HFFc6 (cell line): ENCODE measurements at regions not wholly inside any gene's neighbourhood (a gene's known extent, or its start where the extent isn't known, plus 50 kb on each side); places are given as distances from the start of the nearest gene placed in this dataset.
"Not testable (repeated sequence)": the region's sequence is repeated elsewhere in the genome, so short reads cannot be mapped to it uniquely, and the experiment has no call there.

Experiments used
- DNase-seq: peaks from one replicate; pipeline ENCODE4 v3.0.0-alpha.2; 2018
- H3K27ac Mint-ChIP-seq: 2 replicates; pipeline ENCODE4 v1.8.0; 2020; ENCODE audit warnings: mild to moderate bottlenecking, mixed read lengths
- H3K27me3 Mint-ChIP-seq: 2 replicates; pipeline ENCODE4 v1.8.0; 2021; ENCODE audit warnings: mild to moderate bottlenecking, moderate library complexity, mixed read lengths; ENCODE audit not compliant: insufficient read depth
- H3K36me3 Mint-ChIP-seq: 2 replicates; pipeline ENCODE4 v1.8.0; 2021; ENCODE audit warnings: low read depth, mixed read lengths
- H3K4me1 Mint-ChIP-seq: 2 replicates; pipeline ENCODE4 v1.8.0; 2020; ENCODE audit warnings: low read depth, mixed read lengths
- H3K4me3 Mint-ChIP-seq: 2 replicates; pipeline ENCODE4 v1.8.0; 2020; ENCODE audit warnings: mild to moderate bottlenecking, moderate library complexity, mixed read lengths
- H3K9me3 Mint-ChIP-seq: 2 replicates; pipeline ENCODE4 v1.8.0; 2020; ENCODE audit warnings: mild to moderate bottlenecking, mixed read lengths
- TF ChIP-seq, protein P1 (sequence below): fragments of 200-600 bp; sonication (generic); IDR thresholded peaks from 2 replicates; pipeline ENCODE4 v1.5.0; 2021; ENCODE audit warnings: antibody characterized with exemption, mild to moderate bottlenecking

GRCh38 chr2:75846683-75847190 is 136.0 kb upstream of the GCFC2 start:
- TF ChIP-seq, protein P1, sequence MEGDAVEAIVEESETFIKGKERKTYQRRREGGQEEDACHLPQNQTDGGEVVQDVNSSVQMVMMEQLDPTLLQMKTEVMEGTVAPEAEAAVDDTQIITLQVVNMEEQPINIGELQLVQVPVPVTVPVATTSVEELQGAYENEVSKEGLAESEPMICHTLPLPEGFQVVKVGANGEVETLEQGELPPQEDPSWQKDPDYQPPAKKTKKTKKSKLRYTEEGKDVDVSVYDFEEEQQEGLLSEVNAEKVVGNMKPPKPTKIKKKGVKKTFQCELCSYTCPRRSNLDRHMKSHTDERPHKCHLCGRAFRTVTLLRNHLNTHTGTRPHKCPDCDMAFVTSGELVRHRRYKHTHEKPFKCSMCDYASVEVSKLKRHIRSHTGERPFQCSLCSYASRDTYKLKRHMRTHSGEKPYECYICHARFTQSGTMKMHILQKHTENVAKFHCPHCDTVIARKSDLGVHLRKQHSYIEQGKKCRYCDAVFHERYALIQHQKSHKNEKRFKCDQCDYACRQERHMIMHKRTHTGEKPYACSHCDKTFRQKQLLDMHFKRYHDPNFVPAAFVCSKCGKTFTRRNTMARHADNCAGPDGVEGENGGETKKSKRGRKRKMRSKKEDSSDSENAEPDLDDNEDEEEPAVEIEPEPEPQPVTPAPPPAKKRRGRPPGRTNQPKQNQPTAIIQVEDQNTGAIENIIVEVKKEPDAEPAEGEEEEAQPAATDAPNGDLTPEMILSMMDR, result no peak
- Mint-ChIP-seq H3K27ac (no peak overlapping the region), H3K4me3 (no peak overlapping the region), H3K36me3 (no peaks in the 10 kb centered on the region), H3K4me1 (no peaks in the 10 kb centered on the region), H3K27me3 (no peaks in the 10 kb centered on the region), H3K9me3 (no peaks in the 10 kb centered on the region)
- DNase-seq, result no peak

GRCh38 chr2:75844651-75845050 is 133.9 kb upstream of the GCFC2 start:
- Mint-ChIP-seq H3K4me1 (no peaks in the 10 kb centered on the region), H3K36me3 (no peaks in the 10 kb centered on the region), H3K4me3 (no peak overlapping the region), H3K9me3 (no peaks in the 10 kb centered on the region), H3K27ac (no peak overlapping the region), H3K27me3 (no peaks in the 10 kb centered on the region)
- TF ChIP-seq, protein P1, result no peak
- no peak for DNase-seq

GRCh38 chr2:75834588-75834987 is 123.9 kb upstream of the GCFC2 start:
- not testable (repeated sequence) for H3K9me3 Mint-ChIP-seq, H3K27ac Mint-ChIP-seq, H3K4me3 Mint-ChIP-seq, H3K4me1 Mint-ChIP-seq, DNase-seq, H3K27me3 Mint-ChIP-seq, H3K36me3 Mint-ChIP-seq

DNA sequence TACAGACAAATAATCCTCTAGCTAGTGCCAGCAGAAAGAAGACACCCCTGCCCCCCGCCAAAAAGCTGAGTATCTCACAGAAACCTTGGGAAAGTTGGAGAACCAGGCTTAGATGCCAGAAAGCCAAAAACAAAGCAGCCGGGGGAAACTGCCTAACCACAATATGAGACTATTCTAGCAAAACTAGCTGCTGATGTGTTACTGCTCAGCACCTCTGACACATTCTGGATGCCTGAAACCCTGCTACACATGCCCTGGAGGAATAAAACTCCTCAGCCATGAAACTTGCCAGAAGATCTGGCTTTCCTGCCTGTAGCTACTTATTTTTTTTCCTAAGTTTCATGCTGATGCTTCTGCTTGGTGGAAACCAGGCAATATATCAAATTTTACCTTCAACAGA is 122.7 kb upstream of the GCFC2 start:
- no peaks in the 10 kb centered on the region; the same call in 1 of the 2 replicates for H3K9me3 Mint-ChIP-seq
- TF ChIP-seq, protein P1, result no peak
- H3K27me3 Mint-ChIP-seq, result no peaks in the 10 kb centered on the region
- no peak overlapping the region for H3K4me3 Mint-ChIP-seq
- H3K36me3 Mint-ChIP-seq, result no peaks in the 10 kb centered on the region
- no peak for DNase-seq
- H3K4me1 Mint-ChIP-seq, result no peaks in the 10 kb centered on the region
- H3K27ac Mint-ChIP-seq, result no peak overlapping the region

DNA sequence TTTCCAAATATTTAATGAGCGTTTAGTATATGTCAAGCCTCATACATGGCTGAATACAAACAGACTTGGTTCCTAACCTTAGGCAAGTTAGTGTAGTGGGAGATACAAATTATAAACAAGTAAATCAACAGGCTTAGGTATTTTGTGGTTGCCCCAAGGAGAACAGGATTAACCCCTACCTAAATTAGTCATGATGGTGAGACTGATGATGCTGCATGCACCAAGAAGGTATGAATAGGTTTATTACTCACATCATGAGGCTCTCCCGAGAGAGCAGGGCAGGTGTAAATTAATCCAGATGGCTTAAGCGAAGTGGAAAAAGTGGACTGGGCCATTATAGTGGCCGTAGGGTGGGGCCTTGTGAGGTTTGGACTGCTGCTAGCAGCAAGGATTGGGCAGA is 118.1 kb upstream of the GCFC2 start:
- TF ChIP-seq, protein P1, result no peak
- H3K4me3 Mint-ChIP-seq, result no peak overlapping the region
- H3K36me3 Mint-ChIP-seq, result no peaks in the 10 kb centered on the region
- H3K9me3 Mint-ChIP-seq, result peaks cover 6% of the 10 kb centered on the region; the same call in 1 of the 2 replicates
- H3K27ac Mint-ChIP-seq, result no peak overlapping the region
- no peaks in the 10 kb centered on the region for H3K4me1 Mint-ChIP-seq
- H3K27me3 Mint-ChIP-seq, result peaks cover 1% of the 10 kb centered on the region; the same call in 1 of the 2 replicates
- no peak for DNase-seq

DNA sequence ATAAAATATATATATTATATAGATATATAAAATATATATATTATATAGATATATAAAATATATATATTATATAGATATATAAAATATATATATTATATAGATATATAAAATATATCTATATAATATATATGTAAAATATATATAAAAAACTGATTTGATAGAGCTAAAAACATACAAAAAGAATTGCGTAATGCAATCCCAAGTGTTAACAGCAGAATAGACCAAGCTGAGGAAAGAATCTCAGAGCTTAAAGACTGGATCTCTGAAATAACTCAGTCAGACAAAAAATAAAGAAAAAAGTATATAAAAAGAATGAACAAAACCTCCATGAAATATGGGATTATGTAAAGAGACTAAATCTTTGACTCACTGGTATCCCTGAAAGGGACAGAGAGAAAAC is 112.8 kb upstream of the GCFC2 start:
- H3K9me3 Mint-ChIP-seq, result peaks cover 11% of the 10 kb centered on the region; the same call in 1 of the 2 replicates
- not testable (repeated sequence) for H3K4me3 Mint-ChIP-seq, H3K36me3 Mint-ChIP-seq, DNase-seq, H3K27ac Mint-ChIP-seq, H3K27me3 Mint-ChIP-seq, H3K4me1 Mint-ChIP-seq

DNA sequence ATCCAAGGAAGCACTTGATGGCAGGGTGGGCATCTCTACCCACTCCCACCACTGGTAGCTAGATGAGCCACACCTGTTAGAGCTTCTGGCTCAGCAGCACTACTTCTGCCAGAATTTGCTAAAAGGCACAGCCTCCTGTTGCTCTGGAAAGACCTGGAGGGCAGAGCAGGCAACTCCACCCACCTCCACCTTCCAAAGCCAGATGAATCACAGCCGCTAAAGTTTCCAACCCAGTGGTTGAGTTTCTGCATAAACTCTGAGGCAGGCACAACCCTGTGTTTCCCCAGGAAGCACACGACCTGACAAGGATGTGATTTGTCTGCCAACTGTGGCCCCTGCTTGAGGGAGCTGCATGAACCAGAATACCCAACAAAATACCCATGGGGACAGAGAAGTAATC is 111.6 kb upstream of the GCFC2 start:
- Mint-ChIP-seq H3K27ac (no peak overlapping the region), H3K27me3 (no peaks in the 10 kb centered on the region), H3K9me3 (peaks cover 11% of the 10 kb centered on the region; the same call in 1 of the 2 replicates), H3K4me3 (no peak overlapping the region), H3K36me3 (no peaks in the 10 kb centered on the region), H3K4me1 (no peaks in the 10 kb centered on the region)
- TF ChIP-seq, protein P1, result no peak
- no peak for DNase-seq
